DMS53 treated with DMSO at 0.1 percent for 48 hours (cell line): ENCODE measurements at regions not wholly inside any gene's neighbourhood (a gene's known extent, or its start where the extent isn't known, plus 50 kb on each side); places are given as distances from the start of the nearest gene placed in this dataset.

Experiments
- DNase-seq: peaks from one replicate; lab custom pipeline; 2025; ENCODE audit not compliant: unreplicated experiment; lab: John Stamatoyannopoulos, UW

DNA sequence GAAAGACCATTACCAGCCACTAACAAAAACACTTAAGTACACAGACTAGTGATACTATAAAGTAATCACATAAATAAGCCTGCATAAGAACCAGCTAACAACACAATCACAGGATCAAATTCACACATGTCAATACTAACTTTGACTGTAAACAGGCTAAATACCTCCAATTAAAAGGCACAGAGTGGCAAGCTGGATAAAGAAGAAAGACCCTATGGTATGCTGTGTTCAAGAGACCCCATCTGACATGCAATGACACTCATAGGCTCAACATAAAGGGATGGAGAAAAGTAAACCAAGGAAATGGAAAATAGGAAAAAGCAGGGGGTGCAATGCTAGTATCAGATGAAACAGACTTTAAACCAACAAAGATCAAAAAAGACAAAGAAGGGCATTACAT, 631.8 kb upstream of the NOX3 start:
- DNase-seq = no peak

DNA sequence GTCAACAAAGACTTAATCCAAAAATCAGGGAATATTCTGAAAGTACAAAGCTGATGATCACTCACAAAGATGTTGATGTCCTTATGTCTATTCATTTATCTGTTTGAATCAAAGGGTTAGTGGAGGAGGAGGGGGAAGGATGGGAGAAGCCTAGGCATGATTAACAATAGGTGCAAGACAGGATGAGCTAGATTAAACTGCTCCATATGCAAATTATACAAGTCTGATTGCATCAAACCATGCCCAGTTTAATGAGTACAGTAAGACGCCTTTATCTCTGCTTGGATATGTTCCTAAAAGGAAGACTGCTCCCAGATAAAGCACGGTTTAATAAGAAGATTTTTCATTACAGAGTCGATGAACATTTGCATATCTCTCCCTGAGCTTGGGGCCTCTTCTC, 626.4 kb upstream of the NOX3 start:
- DNase-seq = no peak

DNA sequence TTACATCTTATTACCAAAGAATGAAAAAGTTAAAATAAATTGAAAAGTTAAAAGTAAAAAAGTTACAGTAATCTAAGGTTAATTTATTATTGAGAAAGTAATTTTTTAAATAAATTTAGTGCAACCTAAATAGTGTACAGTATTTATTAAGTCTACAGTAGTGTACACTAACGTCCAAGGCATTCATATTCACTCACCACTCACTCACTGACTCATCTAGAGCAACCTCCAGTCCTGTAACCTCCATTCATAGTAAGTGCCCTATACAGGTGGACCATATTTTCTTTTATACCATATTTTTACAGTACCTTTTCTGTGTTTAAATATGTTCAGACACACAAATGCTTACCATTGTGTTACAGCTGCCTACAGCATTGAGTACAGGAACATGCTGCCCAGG, 624.7 kb upstream of the NOX3 start:
- DNase-seq = no peak

DNA sequence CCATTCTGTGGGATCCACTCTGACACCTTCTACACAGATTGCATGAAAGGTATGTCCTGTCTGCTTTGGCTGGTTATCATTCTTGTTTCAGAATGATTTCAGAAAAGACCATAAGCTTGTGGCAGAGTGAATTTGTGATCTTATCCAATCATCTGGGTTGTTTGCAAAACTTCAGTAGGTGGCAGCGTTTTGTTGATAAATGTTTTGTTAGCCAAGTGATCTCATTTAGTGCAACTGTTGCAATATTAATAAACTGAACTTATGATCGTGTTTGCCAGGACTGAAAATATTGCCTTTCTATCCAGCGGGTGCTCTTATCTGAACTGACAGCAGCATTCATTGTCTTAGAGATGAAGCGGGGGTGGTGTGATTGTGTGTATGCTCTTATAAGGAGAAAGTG, 613.2 kb upstream of the NOX3 start:
- no peak for DNase-seq

DNA sequence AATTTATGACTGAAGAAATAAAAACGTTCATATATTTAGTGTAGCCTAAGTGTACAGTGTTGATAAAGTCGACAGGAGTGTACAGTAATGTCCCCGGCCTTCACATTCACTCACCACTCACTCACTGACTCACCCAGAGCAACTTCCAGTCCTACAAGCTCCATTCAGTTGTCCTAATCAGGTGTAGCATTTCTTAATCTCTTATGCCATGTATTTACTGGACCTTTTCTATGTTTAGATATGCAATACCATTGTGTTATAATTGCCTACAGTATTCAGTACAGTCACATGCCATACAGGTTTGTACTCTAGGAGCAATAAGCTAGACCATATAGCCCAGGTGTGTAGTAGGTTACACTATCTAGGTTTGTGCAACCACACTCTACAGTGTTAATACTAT, 610.2 kb upstream of the NOX3 start:
- no peak for DNase-seq

DNA sequence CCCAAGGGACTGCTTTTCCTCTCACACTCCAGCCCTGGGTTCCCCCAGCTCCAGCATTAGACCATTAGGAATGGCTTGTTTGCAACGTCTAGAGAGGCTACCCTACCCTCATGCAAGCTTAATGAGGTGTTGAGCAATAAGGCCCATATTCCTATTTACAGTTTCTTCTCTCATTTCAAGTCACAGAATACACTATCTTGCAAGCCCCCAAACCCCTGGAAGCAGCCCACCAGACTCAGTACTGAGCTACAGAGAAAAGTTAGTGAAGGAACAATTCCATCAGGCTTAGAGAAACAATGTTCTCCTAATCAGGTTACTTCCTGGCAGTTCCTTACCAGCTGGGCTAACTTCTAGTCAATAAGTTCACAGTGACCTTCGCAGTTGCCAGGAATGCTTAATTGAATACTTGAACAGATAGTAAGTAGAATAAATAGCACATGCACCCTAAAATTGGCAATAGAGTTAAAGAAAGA, 606.5 kb upstream of the NOX3 start:
- no peak for DNase-seq

DNA sequence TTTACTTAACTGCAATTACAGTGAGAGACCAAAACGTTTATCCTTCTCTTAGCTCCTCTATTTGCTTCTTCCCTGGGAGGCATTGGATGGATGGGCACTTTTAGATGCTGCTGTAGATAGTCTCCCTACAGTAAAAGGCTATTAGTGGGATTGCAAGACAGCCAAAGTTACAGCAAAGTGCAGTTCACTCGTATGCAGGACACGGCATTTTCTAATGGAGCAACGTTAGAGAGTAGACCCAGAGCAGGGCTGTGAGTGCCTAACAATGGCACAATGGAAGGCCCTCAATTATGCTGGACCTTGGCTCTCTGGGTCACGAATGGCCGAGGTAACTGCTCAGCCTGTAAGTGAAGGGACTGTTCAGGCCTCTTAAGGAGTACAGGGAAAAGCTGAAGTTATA, 605.8 kb upstream of the NOX3 start:
- DNase-seq = no peak

DNA sequence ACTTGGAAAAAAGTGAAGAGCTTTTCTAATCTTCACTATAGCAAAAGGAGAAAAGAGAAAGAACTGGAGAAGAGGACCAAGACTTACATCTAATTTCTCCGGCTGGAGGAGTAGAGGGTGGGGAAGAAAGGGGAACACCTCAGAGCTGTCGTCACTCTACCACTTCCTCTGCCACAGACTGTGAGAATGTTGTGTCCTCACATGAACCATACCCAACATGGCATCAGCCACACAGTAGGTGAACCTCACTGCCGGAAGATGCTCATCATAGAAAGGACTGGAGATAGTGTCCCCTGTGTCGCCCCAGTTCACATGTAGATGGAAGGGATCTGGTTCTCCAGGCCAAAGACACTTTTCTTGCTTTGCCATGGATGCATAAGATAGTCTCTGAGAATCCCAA, 604.4 kb upstream of the NOX3 start:
- DNase-seq = no peak

DNA sequence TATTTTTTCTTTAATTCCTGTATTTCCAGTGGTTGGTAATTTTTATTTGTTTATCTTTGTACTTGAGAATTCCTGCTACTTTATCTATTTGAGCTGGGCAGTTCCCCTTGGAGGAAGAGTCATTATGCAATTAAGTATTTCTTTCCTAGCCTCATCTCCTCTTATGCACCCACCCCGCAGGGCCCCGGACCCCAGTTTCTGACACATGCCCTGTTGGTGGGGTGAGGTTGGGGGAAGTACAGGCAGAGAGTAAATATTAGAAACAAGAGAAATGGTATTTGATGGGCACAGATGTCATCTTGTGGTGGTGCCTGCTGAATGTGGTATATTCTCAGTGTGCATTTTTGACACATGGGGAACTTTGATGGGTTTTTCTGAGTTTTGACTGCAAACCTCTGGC, 602.7 kb upstream of the NOX3 start:
- DNase-seq = no peak

DNA sequence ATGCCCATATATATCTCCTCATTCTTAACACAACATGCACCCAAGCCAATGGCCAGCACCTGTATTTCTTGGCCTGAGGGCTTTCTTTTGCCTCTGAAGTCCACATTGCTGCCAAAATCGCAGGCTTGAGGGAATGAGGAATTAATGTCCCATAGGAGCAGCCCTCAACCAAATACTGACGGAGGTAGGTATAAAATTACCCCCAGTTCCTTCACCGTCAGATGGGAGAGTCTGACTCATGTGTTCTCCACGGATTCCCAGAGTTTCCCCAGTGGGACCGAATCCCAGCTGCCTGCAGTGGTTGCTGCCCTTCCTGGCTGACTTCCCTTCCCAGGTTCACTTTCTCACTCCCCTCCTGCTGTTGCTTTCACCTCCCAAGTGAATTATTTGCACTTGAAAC, 602.2 kb upstream of the NOX3 start:
- DNase-seq = no peak

DNA sequence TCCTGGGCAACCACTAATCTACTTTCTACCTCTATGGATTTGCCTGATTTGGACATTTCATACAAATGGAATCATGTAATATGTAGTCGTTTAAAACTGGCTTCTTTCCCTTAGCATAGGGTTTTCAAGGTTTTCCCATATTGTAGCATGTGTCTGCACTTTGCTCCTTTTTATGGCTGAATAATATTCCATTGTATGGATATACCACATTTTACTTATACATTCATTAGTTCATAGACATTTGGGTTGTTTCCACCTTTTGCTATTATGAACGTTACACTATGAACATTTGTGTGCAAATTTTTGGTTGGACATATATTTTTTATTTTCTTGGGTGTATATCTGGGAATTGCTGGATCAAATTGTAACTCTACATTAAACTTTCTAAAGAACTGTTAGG, 600.4 kb upstream of the NOX3 start:
- DNase-seq = no peak

DNA sequence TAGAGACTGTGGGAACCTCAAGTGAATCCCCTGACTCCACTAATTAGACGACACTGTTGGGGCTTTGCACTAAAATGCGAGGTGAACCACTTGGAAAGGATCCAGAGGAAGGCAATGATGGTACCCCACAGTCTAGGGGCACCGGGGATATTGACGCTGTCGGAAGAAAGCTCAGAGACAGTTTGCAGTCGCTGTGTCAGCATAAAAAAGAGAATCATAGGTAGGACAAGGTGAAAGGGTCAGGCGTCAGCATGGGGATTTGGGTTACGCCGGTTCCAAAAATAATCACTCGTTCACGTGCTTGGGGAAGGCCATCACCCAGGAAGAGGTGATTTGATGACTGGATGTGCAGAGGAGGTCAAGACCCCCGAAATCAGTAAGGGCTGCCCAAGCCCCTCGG, 598.0 kb upstream of the NOX3 start:
- no peak for DNase-seq

DNA sequence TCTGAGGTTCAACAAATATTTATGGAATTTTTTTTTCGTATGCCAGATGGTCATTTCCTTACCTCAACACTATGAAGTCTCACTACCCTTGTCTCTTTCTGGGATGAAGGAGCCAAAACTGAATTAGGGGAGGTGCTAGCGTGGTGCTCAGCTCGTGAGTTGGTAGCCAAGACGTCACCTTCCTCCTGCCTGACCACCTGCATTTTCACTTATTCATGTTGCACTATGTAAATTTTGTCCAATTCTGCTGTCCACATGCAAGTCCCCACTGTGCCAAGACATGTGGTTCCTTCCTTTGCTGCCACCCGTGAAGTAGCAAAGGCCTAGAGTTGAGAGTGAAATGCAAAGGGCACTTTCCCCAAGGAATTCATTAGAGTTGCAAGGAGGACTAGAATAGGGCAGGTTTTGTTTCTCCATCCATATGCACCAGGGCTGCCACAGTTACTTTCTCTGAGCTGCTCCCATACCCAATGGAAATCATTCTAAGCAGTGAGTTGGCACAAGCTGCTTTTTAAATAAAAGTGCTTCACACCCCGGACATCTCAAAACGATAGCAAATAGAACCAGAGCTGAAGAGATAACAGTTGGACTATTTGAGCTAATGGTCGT, 591.3 kb upstream of the NOX3 start:
- DNase-seq = no peak

DNA sequence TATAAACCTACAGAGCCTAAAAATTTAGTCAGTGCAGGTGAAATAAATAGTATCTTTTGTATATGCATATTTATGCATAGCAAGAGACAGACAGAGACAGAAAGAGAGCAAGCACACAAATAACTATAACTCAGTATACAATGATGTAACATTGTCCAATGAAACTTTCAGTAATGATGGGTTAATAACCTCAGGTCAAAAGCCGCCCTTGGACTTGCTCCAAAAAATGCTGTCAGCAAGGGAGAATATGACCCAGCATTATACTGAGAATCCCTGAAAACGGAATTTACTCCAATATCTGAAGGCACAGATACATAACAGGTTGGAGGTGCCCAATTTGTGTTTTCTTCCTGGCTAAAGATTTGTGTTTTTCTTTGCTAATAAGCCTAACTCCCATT, 590.6 kb upstream of the NOX3 start:
- DNase-seq = no peak

DNA sequence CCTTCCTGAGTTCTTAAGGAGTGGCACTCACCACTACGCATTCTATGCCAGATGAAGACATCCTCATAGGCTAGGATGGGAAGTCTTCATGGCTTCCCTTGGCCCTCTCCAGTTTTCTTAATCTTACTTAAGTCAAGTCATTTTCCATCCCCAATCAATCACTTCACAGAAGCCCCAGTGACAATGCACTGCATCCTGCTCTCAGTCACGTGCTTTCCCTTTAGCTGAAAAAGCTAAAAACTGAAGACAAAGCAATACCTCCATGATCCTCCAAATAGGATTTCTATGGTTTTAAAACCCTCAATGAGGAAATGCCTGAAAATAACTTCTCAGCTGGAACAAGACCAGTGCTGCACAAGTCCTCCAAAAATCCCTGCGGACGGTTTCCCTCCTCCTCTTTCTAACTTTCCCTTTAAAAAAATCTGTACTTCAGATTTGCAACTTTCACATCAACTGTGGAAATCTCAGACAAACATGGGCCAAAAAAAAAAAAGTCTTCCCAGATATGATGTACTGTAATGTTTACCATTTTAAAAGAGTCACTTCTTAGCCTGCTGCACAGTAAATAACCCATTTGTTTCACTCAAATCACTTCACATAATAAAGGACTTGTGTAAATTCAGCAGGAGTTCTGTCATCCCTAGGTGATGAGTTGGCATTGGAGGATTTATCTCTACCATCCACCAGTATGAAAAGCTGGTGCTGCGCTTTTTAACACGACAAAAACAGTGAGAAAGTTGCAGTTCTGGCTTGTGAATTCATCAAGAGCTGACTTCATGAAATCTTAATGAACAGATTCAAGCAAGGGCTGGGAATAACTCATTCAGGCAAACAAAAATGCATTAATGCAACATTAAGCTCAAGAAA, 590.0 kb upstream of the NOX3 start:
- no peak for DNase-seq

DNA sequence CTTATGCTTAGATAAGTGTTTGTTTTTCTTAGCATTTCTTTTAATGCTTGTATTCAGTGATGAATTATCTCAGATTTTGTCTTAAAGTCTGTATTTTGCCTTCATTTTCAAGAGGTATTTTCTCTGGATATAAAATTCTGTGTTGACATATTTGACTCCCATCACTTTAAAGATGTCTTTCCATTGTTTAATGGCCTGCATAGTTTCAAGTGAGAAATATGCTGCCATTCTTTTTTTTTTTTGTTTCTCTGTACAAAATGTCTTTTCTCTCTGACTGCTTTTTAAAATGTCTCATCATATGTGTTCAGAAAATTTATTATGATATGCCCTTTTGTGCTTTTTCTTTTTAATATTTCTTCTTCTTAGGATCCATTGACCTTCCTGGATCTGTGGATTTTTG, 578.0 kb upstream of the NOX3 start:
- no peak for DNase-seq

DNA sequence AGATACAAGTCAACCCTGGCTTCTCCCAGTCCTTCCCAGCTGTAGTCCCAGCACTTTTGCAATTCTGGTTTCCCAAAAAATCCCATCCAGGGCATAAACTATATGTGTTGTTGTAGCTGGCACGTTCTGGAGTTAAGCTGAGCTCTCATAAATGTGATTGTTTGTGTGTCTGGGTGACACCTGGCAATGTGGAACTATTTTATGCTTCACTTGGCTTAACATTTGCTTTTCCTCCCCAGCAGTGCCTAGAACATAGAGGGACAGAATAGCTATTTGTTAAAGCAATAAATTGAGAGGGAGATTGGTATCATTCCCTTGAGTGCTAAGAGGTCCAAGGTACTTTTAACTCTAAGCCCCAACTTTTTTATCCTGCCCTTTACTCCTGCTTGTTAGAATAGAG, 575.9 kb upstream of the NOX3 start:
- no peak for DNase-seq

DNA sequence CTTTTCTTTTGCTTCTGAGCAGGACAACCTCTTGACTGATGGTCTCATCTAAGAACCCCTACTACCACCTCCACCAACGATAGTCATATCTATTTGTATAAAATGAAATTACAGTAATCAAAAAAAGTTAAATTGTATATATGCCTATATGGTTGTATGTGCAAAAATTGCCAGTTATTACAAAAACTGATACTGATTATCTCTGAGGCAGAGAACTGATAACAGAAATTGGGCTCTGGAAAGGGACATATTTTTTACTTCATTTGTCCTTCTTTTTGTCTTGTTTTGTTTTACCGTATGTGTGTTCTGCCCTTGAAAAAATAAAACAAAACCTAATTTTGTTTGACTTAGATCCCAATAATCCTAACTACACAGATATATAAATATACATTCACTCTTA, 574.4 kb upstream of the NOX3 start:
- no peak for DNase-seq

DNA sequence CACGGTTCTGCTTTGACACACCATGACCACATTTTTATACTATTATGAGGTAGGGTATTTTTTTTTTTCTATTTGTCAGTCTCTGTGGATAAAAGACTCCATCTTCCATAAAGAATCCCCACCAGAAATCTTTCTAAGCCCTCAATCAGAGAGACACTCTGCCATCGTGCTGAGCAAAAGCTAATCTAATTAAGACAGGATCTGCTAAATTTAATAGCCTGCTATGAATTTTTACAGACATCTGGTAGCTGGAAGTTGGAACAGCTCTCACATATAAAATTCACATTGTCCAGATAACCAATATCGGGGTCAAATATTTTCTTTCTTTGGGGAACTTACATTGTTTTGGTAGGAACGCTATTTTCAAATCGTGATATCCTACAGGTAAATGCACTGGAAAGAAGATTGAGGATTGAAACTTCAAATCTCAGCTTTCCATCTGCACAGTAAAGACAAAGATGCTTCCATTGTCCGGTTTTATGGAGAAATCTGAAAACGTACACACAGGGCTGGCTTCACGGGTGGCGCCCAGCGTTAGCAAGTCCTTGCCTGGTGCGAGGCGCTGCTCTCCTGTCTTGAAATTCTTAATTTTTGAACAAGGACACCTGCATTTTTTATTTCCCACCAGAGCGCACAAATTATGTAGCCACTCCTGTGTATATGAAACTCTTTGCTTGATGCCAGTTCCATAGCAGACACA, 573.8 kb upstream of the NOX3 start:
- DNase-seq = no peak

DNA sequence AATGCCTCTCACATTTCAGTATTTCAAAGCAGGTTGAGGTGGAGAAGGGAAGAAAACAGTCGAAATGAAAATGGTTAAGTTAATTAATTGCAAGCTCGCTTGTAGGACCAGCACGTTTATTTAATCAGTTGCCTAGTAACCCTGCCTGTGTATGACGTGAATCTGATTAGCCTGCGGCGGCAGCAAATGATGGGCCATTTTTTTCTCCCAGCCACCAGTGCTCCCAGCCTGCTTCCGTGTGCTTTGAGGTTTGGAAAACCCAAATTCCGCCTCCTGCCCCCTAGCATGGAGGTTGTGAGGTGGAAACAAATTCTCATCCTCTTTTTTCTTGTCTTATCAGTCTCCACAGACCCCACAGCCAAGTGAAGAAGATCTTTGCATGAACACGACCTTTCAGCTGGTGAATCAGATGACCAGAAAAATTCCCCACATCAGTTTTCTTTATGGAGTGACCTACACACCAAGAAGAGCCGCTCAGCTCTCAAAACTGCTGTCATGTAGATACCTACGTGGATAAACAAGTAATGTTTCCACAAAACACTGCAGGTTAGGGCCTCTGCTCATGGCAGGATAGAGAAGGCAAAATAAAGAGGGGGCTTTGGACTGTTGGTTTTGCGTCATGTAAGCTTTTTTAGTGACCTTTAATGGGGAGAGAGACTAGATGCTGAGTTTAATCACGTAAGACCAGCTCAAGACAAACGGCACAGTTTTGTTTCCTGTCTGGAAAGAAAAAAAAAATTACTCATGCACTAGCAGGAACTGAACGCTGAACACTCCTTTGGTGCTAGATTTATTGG, 572.9 kb upstream of the NOX3 start:
- DNase-seq = no peak

DNA sequence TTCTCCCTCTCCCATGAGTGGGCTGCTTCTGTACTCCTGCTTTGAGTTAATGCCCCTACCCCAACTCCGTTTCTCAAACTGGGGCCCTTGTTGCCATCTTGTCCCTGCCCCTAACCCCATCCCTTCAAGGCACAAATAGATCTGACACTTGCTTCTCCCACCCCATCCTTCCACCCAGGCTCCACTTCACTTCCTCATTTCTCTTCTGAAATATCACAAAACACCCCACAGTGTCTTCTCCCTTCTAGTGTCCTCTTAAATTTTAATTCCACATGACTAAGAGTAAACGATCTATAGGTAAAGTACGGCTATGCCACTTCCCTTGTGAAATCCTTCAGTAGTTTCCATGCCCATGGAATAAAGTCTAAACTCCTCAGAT, 571.6 kb upstream of the NOX3 start:
- no peak for DNase-seq
